HG03378 (cell line): ENCODE measurements at regions not wholly inside any gene's neighbourhood (a gene's known extent, or its start where the extent isn't known, plus 50 kb on each side); places are given as distances from the start of the nearest gene placed in this dataset.

Experiments
- ATAC-seq: cut with Tn5 transposase; IDR thresholded peaks from one replicate; pipeline ENCODE4 v1.9.1; 2021; ENCODE audit warnings: mild to moderate bottlenecking, moderate library complexity; ENCODE audit not compliant: unreplicated experiment

GRCh38 chr9:134243778-134244467, 79.6 kb upstream of the RNU6ATAC start:
- ATAC-seq = no peak

GRCh38 chr9:134245179-134245578, 80.8 kb upstream of the RNU6ATAC start:
- ATAC-seq = no peak

- no peak for ATAC-seq
Observed at GRCh38 chr9:134247918-134248631, 78.2 kb upstream of the RXRA start.

GRCh38 chr9:134251296-134252069, 74.8 kb upstream of the RXRA start:
- ATAC-seq = no peak

- no peak for ATAC-seq
Observed at GRCh38 chr9:134252084-134252830, 74.0 kb upstream of the RXRA start.

- no peak for ATAC-seq
Observed at GRCh38 chr9:134253606-134254205, 72.5 kb upstream of the RXRA start.

GRCh38 chr9:134258332-134258731, 67.9 kb upstream of the RXRA start:
- ATAC-seq = no peak

GRCh38 chr9:134258828-134259546, 67.3 kb upstream of the RXRA start:
- no peak for ATAC-seq

- no peak for ATAC-seq
Observed at GRCh38 chr9:134259708-134260107, 66.5 kb upstream of the RXRA start.

GRCh38 chr9:134260801-134261200, 65.5 kb upstream of the RXRA start:
- no peak for ATAC-seq

- no peak for ATAC-seq
Observed at GRCh38 chr9:134262035-134262434, 64.2 kb upstream of the RXRA start.

GRCh38 chr9:134263596-134263995, 62.7 kb upstream of the RXRA start:
- ATAC-seq = no peak

- no peak for ATAC-seq
Observed at GRCh38 chr9:134264169-134264568, 62.1 kb upstream of the RXRA start.

GRCh38 chr9:134265078-134265477, 61.2 kb upstream of the RXRA start:
- no peak for ATAC-seq

GRCh38 chr9:134266418-134266817, 59.8 kb upstream of the RXRA start:
- no peak for ATAC-seq

GRCh38 chr9:134267305-134267880, 58.9 kb upstream of the RXRA start:
- ATAC-seq = no peak

GRCh38 chr9:134267881-134268724, 58.2 kb upstream of the RXRA start:
- peak; percentile 41 for ATAC-seq

- ATAC-seq = no peak
Observed at GRCh38 chr9:134268747-134269146, 57.5 kb upstream of the RXRA start.
